B cell (primary cell): ENCODE measurements at regions not wholly inside any gene's neighbourhood (a gene's known extent, or its start where the extent isn't known, plus 50 kb on each side); places are given as distances from the start of the nearest gene placed in this dataset.

Experiments used
- ATAC-seq: fragments of 200-7000 bp; cut with Tn5 transposase; one replicate; pipeline ENCODE4 v1.10.0; 2021; ENCODE audit warnings: low read depth, mild to moderate bottlenecking, moderate number of reproducible peaks, moderate library complexity
- CTCF ChIA-PET: fragments of 350-600 bp; sonication (Branson Sonifier 250); formaldehyde crosslinking; loops from one replicate; lab custom pipeline; 2021; ENCODE audit warnings: antibody characterized with exemption, inconsistent platforms; lab: Charles Lee
- POLR2A ChIA-PET: fragments of 350-600 bp; sonication (Branson Sonifier 250); formaldehyde crosslinking; loops from one replicate; lab custom pipeline; 2021; ENCODE audit warnings: antibody characterized with exemption; lab: Charles Lee
- DNase-seq: peaks from one replicate; pipeline ENCODE4 v3.0.0; 2013
- H2AFZ ChIP-seq: 2 replicates; pipeline ENCODE4 v1.6.1; 2012; ENCODE audit warnings: mild to moderate bottlenecking, low read depth, low read length; ENCODE audit not compliant: insufficient read depth, poor library complexity, severe bottlenecking
- H3K27ac ChIP-seq, 2 donors: 1 replicate in 1 of 2; 2 replicates in 1 of 2; pipeline ENCODE4 v1.5.1; 2012 to 2013; ENCODE audit warnings: low read length in 2 of 2, mild to moderate bottlenecking in 2 of 2, moderate library complexity in 1 of 2
- H3K27me3 ChIP-seq, 4 experiments: fragments of 200-600 bp in 1 of 4; sonication (generic) in 1 of 4; replicated peaks in 1 of 4; 1 replicate in 2 of 4; 2 replicates in 2 of 4; pipeline versions ENCODE4 v1.6.1 to v1.7.0; 2013 to 2016; ENCODE audit warnings: low read length in 3 of 4, mild to moderate bottlenecking in 2 of 4, mixed read lengths in 1 of 4, moderate library complexity in 1 of 4; ENCODE audit not compliant: insufficient read depth in 4 of 4, control insufficient read depth in 3 of 4; ENCODE audit errors: control extremely low read depth in 1 of 4
- H3K36me3 ChIP-seq, 2 experiments: replicated peaks in 1 of 2; 1 replicate in 1 of 2; 2 replicates in 1 of 2; pipeline versions ENCODE4 v1.6.1 to v1.7.1; 2013; ENCODE audit warnings: low read length in 1 of 2; ENCODE audit not compliant: insufficient read depth in 2 of 2, control insufficient read depth in 1 of 2; ENCODE audit errors: control extremely low read depth in 1 of 2, extremely low read depth in 1 of 2
- H3K4me1 ChIP-seq, 2 donors: fragments of 200-600 bp in 1 of 2; sonication (generic) in 1 of 2; 1 replicate in 1 of 2; 2 replicates in 1 of 2; pipeline versions ENCODE4 v1.5.1 to v1.6.1; 2013 to 2017; ENCODE audit warnings: low read length in 2 of 2; ENCODE audit not compliant: control insufficient read depth in 2 of 2, insufficient read depth in 2 of 2
- H3K4me2 ChIP-seq: replicated peaks from 2 replicates; pipeline ENCODE3; 2012; ENCODE audit warnings: mild to moderate bottlenecking, low read depth, low read length; ENCODE audit not compliant: poor library complexity, severe bottlenecking
- H3K4me3 ChIP-seq, 5 experiments: fragments of 200-600 bp in 1 of 5; sonication (generic) in 1 of 5; 1 replicate in 3 of 5; 2 replicates in 2 of 5; pipeline versions ENCODE4 v1.5.1 to v1.7.0; 2011 to 2016; ENCODE audit warnings: low read length in 4 of 5, mild to moderate bottlenecking in 4 of 5, low read depth in 2 of 5, control low read depth in 1 of 5, moderate library complexity in 1 of 5; ENCODE audit not compliant: insufficient read depth in 1 of 5; ENCODE audit errors: control extremely low read depth in 1 of 5, extremely low read depth in 1 of 5
- H3K79me2 ChIP-seq: fragments of 200-600 bp; sonication (generic); one replicate; pipeline ENCODE4 v1.6.0; 2016; ENCODE audit warnings: low read length; ENCODE audit not compliant: control insufficient read depth, insufficient read depth
- H3K9ac ChIP-seq: fragments of 200-600 bp; sonication (generic); 2 replicates; pipeline ENCODE4 v1.6.1; 2017; ENCODE audit warnings: mild to moderate bottlenecking, low read length, moderate library complexity
- H3K9me3 ChIP-seq, 3 donors: one replicate each; pipeline versions ENCODE4 v1.6.1 to v1.7.1; 2013; ENCODE audit warnings: low read length in 2 of 3; ENCODE audit not compliant: control insufficient read depth in 2 of 3, insufficient read depth in 1 of 3; ENCODE audit errors: control extremely low read depth in 1 of 3
- H4K20me1 ChIP-seq: 2 replicates; pipeline ENCODE4 v1.6.0; 2012; ENCODE audit warnings: mild to moderate bottlenecking, low read length; ENCODE audit not compliant: insufficient read depth, control insufficient read depth, poor library complexity, severe bottlenecking
- H3K27ac Mint-ChIP-seq: one replicate; pipeline ENCODE4 v1.8.0; 2021; ENCODE audit warnings: mixed read lengths
- H3K27me3 Mint-ChIP-seq: one replicate; pipeline ENCODE4 v1.8.0; 2021; ENCODE audit warnings: mixed read lengths
- H3K4me1 Mint-ChIP-seq: one replicate; pipeline ENCODE4 v1.8.0; 2021; ENCODE audit warnings: mixed read lengths
- H3K4me3 Mint-ChIP-seq: one replicate; pipeline ENCODE4 v1.8.0; 2021; ENCODE audit warnings: mixed read lengths
- H3K9me3 Mint-ChIP-seq: one replicate; pipeline ENCODE4 v1.8.0; 2022; ENCODE audit warnings: mixed read lengths; ENCODE audit not compliant: insufficient read depth
- EZH2 ChIP-seq: IDR thresholded peaks from 2 replicates; pipeline ENCODE4 v1.6.1; 2012; ENCODE audit warnings: borderline replicate concordance, low read depth, mild to moderate bottlenecking, moderate library complexity, low read length; ENCODE audit not compliant: insufficient read depth, poor library complexity, severe bottlenecking
- WGBS: methylation state at CpG from one replicate; pipeline ENCODE4 v1.1.5; 2013; ENCODE audit warnings: missing lambda C conversion rate; ENCODE audit not compliant: insufficient coverage; 5-methylcytosine and 5-hydroxymethylcytosine counted together
- intact Hi-C: fragments of 100-400 bp; cut with micrococcal nuclease; formaldehyde crosslinking; loops from one replicate; pipeline ENCODE4 v1.10.0; 2022
- TF ChIP-seq, protein P1 (sequence below): fragments of 200-600 bp; IDR thresholded peaks from one replicate; pipeline ENCODE4 v1.8.0; 2022; ENCODE audit warnings: antibody characterized with exemption, mild to moderate bottlenecking

DNA sequence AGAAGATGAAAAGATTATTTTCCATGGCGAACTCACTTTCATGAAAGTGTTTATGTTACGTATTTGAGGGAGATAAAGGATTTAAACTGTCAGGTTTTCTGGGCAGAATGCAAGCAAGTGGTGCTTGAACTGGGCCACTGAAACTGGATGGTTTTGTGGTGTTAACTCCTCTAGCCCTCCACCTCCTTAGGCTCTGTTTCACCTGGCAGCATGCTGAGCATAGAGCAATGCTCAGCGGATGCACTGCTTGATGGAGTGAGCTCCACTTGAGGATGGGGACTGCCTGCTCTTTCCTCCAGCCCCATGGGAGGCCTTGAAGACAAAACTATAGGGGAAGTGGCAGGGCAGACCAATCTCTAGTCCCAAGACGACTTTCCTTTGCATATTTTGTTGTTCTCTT, 345.8 kb downstream of the TDRD15 start:
- no peak overlapping the region for H2AFZ ChIP-seq
- no peak overlapping the region for H3K4me3 ChIP-seq
- no peaks in the 10 kb centered on the region for H3K4me1 ChIP-seq
- Mint-ChIP-seq H3K9me3 (no peaks in the 10 kb centered on the region), H3K4me3 (no peak overlapping the region), H3K27me3 (no peaks in the 10 kb centered on the region), H3K4me1 (no peaks in the 10 kb centered on the region), H3K27ac (no peak overlapping the region)
- no peak for DNase-seq
- no peaks in the 10 kb centered on the region for H3K79me2 ChIP-seq
- H3K27ac ChIP-seq, result no peak overlapping the region
- intact Hi-C loops, result no loop called here
- peaks cover 0 to 2% (median 0%) of the 10 kb centered on the region in 3 donors for H3K9me3 ChIP-seq
- no peaks in the 10 kb centered on the region for H3K36me3 ChIP-seq
- 77% methylated on average over 2 of the region's 4 CpGs for WGBS
- POLR2A ChIA-PET, result no interaction called here
- no peaks in the 10 kb centered on the region for H3K27me3 ChIP-seq
- no peak for ATAC-seq
- H3K9ac ChIP-seq, result no peak overlapping the region
- CTCF ChIA-PET, result no interaction called here
- TF ChIP-seq, protein P1, sequence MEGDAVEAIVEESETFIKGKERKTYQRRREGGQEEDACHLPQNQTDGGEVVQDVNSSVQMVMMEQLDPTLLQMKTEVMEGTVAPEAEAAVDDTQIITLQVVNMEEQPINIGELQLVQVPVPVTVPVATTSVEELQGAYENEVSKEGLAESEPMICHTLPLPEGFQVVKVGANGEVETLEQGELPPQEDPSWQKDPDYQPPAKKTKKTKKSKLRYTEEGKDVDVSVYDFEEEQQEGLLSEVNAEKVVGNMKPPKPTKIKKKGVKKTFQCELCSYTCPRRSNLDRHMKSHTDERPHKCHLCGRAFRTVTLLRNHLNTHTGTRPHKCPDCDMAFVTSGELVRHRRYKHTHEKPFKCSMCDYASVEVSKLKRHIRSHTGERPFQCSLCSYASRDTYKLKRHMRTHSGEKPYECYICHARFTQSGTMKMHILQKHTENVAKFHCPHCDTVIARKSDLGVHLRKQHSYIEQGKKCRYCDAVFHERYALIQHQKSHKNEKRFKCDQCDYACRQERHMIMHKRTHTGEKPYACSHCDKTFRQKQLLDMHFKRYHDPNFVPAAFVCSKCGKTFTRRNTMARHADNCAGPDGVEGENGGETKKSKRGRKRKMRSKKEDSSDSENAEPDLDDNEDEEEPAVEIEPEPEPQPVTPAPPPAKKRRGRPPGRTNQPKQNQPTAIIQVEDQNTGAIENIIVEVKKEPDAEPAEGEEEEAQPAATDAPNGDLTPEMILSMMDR, result no peak
- no peak for TF ChIP-seq EZH2
- H3K4me2 ChIP-seq, result no peak overlapping the region
- no peaks in the 10 kb centered on the region for H4K20me1 ChIP-seq

GRCh38 chr2:21480162-21480561, 356.4 kb downstream of the TDRD15 start:
- H3K4me2 ChIP-seq, result no peak overlapping the region
- H4K20me1 ChIP-seq, result no peaks in the 10 kb centered on the region
- peaks cover 0 to 7% (median 0%) of the 10 kb centered on the region in 3 donors for H3K9me3 ChIP-seq
- intact Hi-C loops, result no loop called here
- H3K9ac ChIP-seq, result no peak overlapping the region
- H2AFZ ChIP-seq, result no peak overlapping the region
- Mint-ChIP-seq H3K4me1 (no peaks in the 10 kb centered on the region), H3K27ac (no peak overlapping the region), H3K4me3 (no peak overlapping the region), H3K27me3 (no peaks in the 10 kb centered on the region), H3K9me3 (no peaks in the 10 kb centered on the region)
- CTCF ChIA-PET, result no interaction called here
- TF ChIP-seq, protein P1, result no peak
- no peak for TF ChIP-seq EZH2
- DNase-seq (no peak), ATAC-seq (no peak)
- H3K79me2 ChIP-seq, result no peaks in the 10 kb centered on the region
- no peaks in the 10 kb centered on the region for H3K36me3 ChIP-seq
- WGBS, result 67% methylated on average over 1 of the region's 2 CpGs
- H3K27ac ChIP-seq, result no peak overlapping the region
- no peaks in the 10 kb centered on the region for H3K27me3 ChIP-seq
- no peak overlapping the region for H3K4me3 ChIP-seq
- H3K4me1 ChIP-seq, result no peaks in the 10 kb centered on the region
- POLR2A ChIA-PET, result no interaction called here
